ACHN (cell line): ENCODE measurements at regions not wholly inside any gene's neighbourhood (a gene's known extent, or its start where the extent isn't known, plus 50 kb on each side); places are given as distances from the start of the nearest gene placed in this dataset.

Source experiments
- DNase-seq: peaks from one replicate; pipeline ENCODE4 v3.0.0-alpha.2; 2015
- in situ Hi-C: cut with HindIII; loops from 2 replicates; pipeline ENCODE4 v1.10.0; 2017; ENCODE audit warnings: low sequenced_read_pairs, low pct_ligation_motif_present, low pct_unique_long_range_greater_than_20kb

GRCh38 chr15:39321977-39322376, 258.9 kb upstream of the THBS1 start:
- DNase-seq = no peak
- in situ Hi-C loops = no loop called here

- in situ Hi-C loops = no loop called here
- DNase-seq = no peak
Observed at GRCh38 chr15:39323157-39323556, 257.7 kb upstream of the THBS1 start.

GRCh38 chr15:39323706-39324105, 257.2 kb upstream of the THBS1 start:
- in situ Hi-C loops = no loop called here

GRCh38 chr15:39326306-39326975, 254.4 kb upstream of the THBS1 start:
- DNase-seq = no peak
- in situ Hi-C loops = no loop called here

More at GRCh38 chr15:39323706-39324105, 257.2 kb upstream of the THBS1 start:
- no peak for DNase-seq

- in situ Hi-C loops = no loop called here
Observed at GRCh38 chr15:39327005-39327730, 253.7 kb upstream of the THBS1 start.

GRCh38 chr15:39330061-39330460, 250.8 kb upstream of the THBS1 start:
- no peak for DNase-seq
- in situ Hi-C loops = no loop called here

More at GRCh38 chr15:39327005-39327730, 253.7 kb upstream of the THBS1 start:
- DNase-seq = no peak

- in situ Hi-C loops = no loop called here
- no peak for DNase-seq
Observed at GRCh38 chr15:39331584-39331983, 249.3 kb upstream of the THBS1 start.

GRCh38 chr15:39332846-39333245, 248.0 kb upstream of the THBS1 start:
- DNase-seq = no peak
- in situ Hi-C loops = no loop called here

- in situ Hi-C loops = no loop called here
- no peak for DNase-seq
Observed at GRCh38 chr15:39333393-39333792, 247.5 kb upstream of the THBS1 start.

- in situ Hi-C loops = no loop called here
Observed at GRCh38 chr15:39333896-39334295, 247.0 kb upstream of the THBS1 start.

GRCh38 chr15:39336926-39337325, 244.0 kb upstream of the THBS1 start:
- in situ Hi-C loops = no loop called here
- no peak for DNase-seq

More at GRCh38 chr15:39333896-39334295, 247.0 kb upstream of the THBS1 start:
- no peak for DNase-seq

- DNase-seq = no peak
Observed at GRCh38 chr15:39338251-39338650, 242.6 kb upstream of the THBS1 start.

GRCh38 chr15:39340903-39341645, 239.8 kb upstream of the THBS1 start:
- no peak for DNase-seq

More at GRCh38 chr15:39338251-39338650, 242.6 kb upstream of the THBS1 start:
- in situ Hi-C loops = no loop called here

GRCh38 chr15:39344662-39345141, 236.2 kb upstream of the THBS1 start:
- no peak for DNase-seq
- in situ Hi-C loops = no loop called here

More at GRCh38 chr15:39340903-39341645, 239.8 kb upstream of the THBS1 start:
- in situ Hi-C loops = no loop called here

GRCh38 chr15:39345176-39345575, 235.7 kb upstream of the THBS1 start:
- in situ Hi-C loops = no loop called here
- no peak for DNase-seq

GRCh38 chr15:39347453-39347852, 233.4 kb upstream of the THBS1 start:
- DNase-seq = no peak
- in situ Hi-C loops = no loop called here

- in situ Hi-C loops = no loop called here
- DNase-seq = no peak
Observed at GRCh38 chr15:39350785-39351184, 230.1 kb upstream of the THBS1 start.

- DNase-seq = no peak
- in situ Hi-C loops = no loop called here
Observed at GRCh38 chr15:39354189-39354588, 226.7 kb upstream of the THBS1 start.
